ENCODE measurements at regions not wholly inside any gene's neighbourhood (a gene's known extent, or its start where the extent isn't known, plus 50 kb on each side); places are given as distances from the start of the nearest gene placed in this dataset.

- no peak for ATAC-seq
- no peaks in the 10 kb centered on the region for H3K9me3 ChIP-seq
- peak overlapping the region; percentile 67 to 77; a peak in 5 of 6 replicates for H3K27ac ChIP-seq
- no peak for DNase-seq (ENCODE audit: low read depth in 1 of 2, low spot score in 1 of 2)
- WGBS (ENCODE audit: missing lambda C conversion rate), result 89% methylated on average over 2 of the region's 2 CpGs
- TF ChIP-seq HMGXB4 (CRISPR knock-in tag; IDR thresholded peaks at IDR 0.05; ENCODE audit: borderline replicate concordance) (no peak), HDAC2 (IDR thresholded peaks at IDR 0.05) (no peak), RNF2 (IDR thresholded peaks at IDR 0.05; ENCODE audit: borderline replicate concordance, low read depth) (no peak), BHLHE40 (IDR thresholded peaks at IDR 0.05; ENCODE audit: low read depth, low read length) (no peak), CTCF (IDR thresholded peaks at IDR 0.05) (no peak), EP300 (IDR thresholded peaks at IDR 0.05) (no peak), MAZ (IDR thresholded peaks at IDR 0.05; ENCODE audit: borderline replicate concordance, low read depth, low read length) (no peak), HES2 (IDR thresholded peaks at IDR 0.05) (no peak), HOXB5 (CRISPR knock-in tag; IDR thresholded peaks at IDR 0.05) (no peak), MYC (IDR thresholded peaks at IDR 0.05; ENCODE audit: borderline replicate concordance, low read length) (no peak), ZNF302 (CRISPR knock-in tag; IDR thresholded peaks at IDR 0.05) (no peak), HOXB13 (CRISPR knock-in tag; IDR thresholded peaks at IDR 0.05; ENCODE audit: low read depth) (no peak), GATA3 (IDR thresholded peaks at IDR 0.05; ENCODE audit: borderline replicate concordance) (no peak), HEYL (CRISPR knock-in tag; IDR thresholded peaks at IDR 0.05) (no peak), PBX3 (IDR thresholded peaks at IDR 0.05) (no peak), KDM1A (IDR thresholded peaks at IDR 0.05; ENCODE audit: low read depth) (no peak), E2F6 (IDR thresholded peaks at IDR 0.05; ENCODE audit: borderline replicate concordance, low read depth) (no peak), TP53 (CRISPR knock-in tag; IDR thresholded peaks at IDR 0.05) (no peak)
- H3K4me1 ChIP-seq, result peaks cover 17% of the 10 kb centered on the region; the same call in 2 of the 3 replicates
- no peak overlapping the region for H3K4me2 ChIP-seq
- no peak overlapping the region for H3K4me3 ChIP-seq
- POLR2A ChIA-PET, result interaction anchor here (1.9 kb wide), 1 partner anchor 29 kb away, joined by 10 read pairs; no protein-coding TSS in a partner anchor
- no peak for FAIRE-seq
- CTCF ChIA-PET, result interaction anchor here (0.8 to 3.0 kb wide), 2 partner anchors 29 to 1071 kb away, joined by 4 to 10 read pairs; no protein-coding TSS in a partner anchor
These were observed 80.3 kb upstream of the RPS23 start for GRCh38 chr5:82358457-82358856.

- FAIRE-seq, result no peak
- DNase-seq (ENCODE audit: low read depth in 1 of 2, low spot score in 1 of 2), result peak; percentile 32 to 85
- Histone ChIP-seq H3K27ac (peak overlapping the region; percentile 67 to 77), H3K4me2 (peak overlapping the region; percentile 48), H3K4me1 (peaks cover 19% of the 10 kb centered on the region; the same call in 2 of the 3 replicates), H3K4me3 (no peak overlapping the region), H3K9me3 (no peaks in the 10 kb centered on the region)
- 28% methylated on average over 14 of the region's 14 CpGs for WGBS (ENCODE audit: missing lambda C conversion rate)
- ChIA-PET POLR2A (interaction anchor here (0.7 to 1.9 kb wide), 3 partner anchors 9 to 720 kb away, joined by 3 to 10 read pairs (median 4); partner anchors contain the start of gene XRCC4), CTCF (interaction anchor here (0.6 to 3.0 kb wide), 2 partner anchors 9 to 30 kb away, joined by 3 to 10 read pairs; no protein-coding TSS in a partner anchor)
- ATAC-seq, result peak; percentile 89 to 97
- TF ChIP-seq TFCP2L1 (CRISPR knock-in tag; IDR thresholded peaks at IDR 0.05) (no peak), BCL3 (IDR thresholded peaks at IDR 0.05) (no peak; the same call in 2 of the 3 replicates), REST (IDR thresholded peaks at IDR 0.05) (no peak), GATA3 (IDR thresholded peaks at IDR 0.05; ENCODE audit: borderline replicate concordance) (peak; percentile 53; the same call in 1 of the 2 replicates), FOXS1 (CRISPR knock-in tag; IDR thresholded peaks at IDR 0.05) (no peak), CHD4 (IDR thresholded peaks at IDR 0.05; ENCODE audit: borderline replicate concordance) (no peak), MAX (IDR thresholded peaks at IDR 0.05) (peak; percentile 33; the same call in 1 of the 2 replicates)
These were observed 78.9 kb upstream of the RPS23 start for GRCh38 chr5:82356808-82357671.
